ENCODE measurements at regions not wholly inside any gene's neighbourhood (a gene's known extent, or its start where the extent isn't known, plus 50 kb on each side); places are given as distances from the start of the nearest gene placed in this dataset.

- H3F3A ChIP-seq (ENCODE audit: insufficient read depth) = no peaks in the 10 kb centered on the region
- H3K9me3 ChIP-seq (ENCODE audit: insufficient read depth, low read length) = no peaks in the 10 kb centered on the region
- no peak overlapping the region for H3K4me2 ChIP-seq (ENCODE audit: low read depth, low read length, poor library complexity, severe bottlenecking)
- no peak overlapping the region for H2AFZ ChIP-seq (ENCODE audit: low read depth, low read length, severe bottlenecking)
- H3K79me2 ChIP-seq (ENCODE audit: insufficient read depth, low read length) = no peaks in the 10 kb centered on the region
- no peak overlapping the region for H3K9ac ChIP-seq (ENCODE audit: low read length)
- H3K27me3 ChIP-seq (ENCODE audit: low read length) = no peaks in the 10 kb centered on the region
- no peaks in the 10 kb centered on the region for H3K9me2 ChIP-seq (replicated peaks; ENCODE audit: insufficient read depth, low read length)
- no peak overlapping the region for H3K27ac ChIP-seq (ENCODE audit: low read depth, low read length)
- H3K4me3 ChIP-seq (ENCODE audit: insufficient read depth, low read length, poor library complexity, severe bottlenecking) = no peak overlapping the region
- TF ChIP-seq CTCF (IDR thresholded peaks at IDR 0.05; ENCODE audit: insufficient read depth, low read length, poor library complexity, severe bottlenecking) (no peak), EZH2phosphoT487 (conservative IDR thresholded peaks at IDR 0.05; ENCODE audit: low read length) (no peak)
- H3K36me3 ChIP-seq (ENCODE audit: low read length) = no peaks in the 10 kb centered on the region
- H4K20me1 ChIP-seq (ENCODE audit: low read depth, low read length) = no peaks in the 10 kb centered on the region
Observed at GRCh38 chr13:70391678-70392077, 283.4 kb upstream of the KLHL1 start.

- Histone ChIP-seq H3K36me3 (ENCODE audit: low read length) (no peaks in the 10 kb centered on the region), H3K27ac (ENCODE audit: low read depth, low read length) (no peak overlapping the region), H4K20me1 (ENCODE audit: low read depth, low read length) (no peaks in the 10 kb centered on the region), H3K4me2 (ENCODE audit: low read depth, low read length, poor library complexity, severe bottlenecking) (no peak overlapping the region), H2AFZ (ENCODE audit: low read depth, low read length, severe bottlenecking) (no peak overlapping the region), H3F3A (ENCODE audit: insufficient read depth) (no peaks in the 10 kb centered on the region), H3K27me3 (ENCODE audit: low read length) (no peaks in the 10 kb centered on the region), H3K4me3 (ENCODE audit: insufficient read depth, low read length, poor library complexity, severe bottlenecking) (no peak overlapping the region), H3K9ac (ENCODE audit: low read length) (no peak overlapping the region), H3K79me2 (ENCODE audit: insufficient read depth, low read length) (no peaks in the 10 kb centered on the region), H3K9me2 (replicated peaks; ENCODE audit: insufficient read depth, low read length) (no peaks in the 10 kb centered on the region), H3K9me3 (ENCODE audit: insufficient read depth, low read length) (0 out of 2 replicates have a peak, but pooled peaks cover 2% of the 10 kb centered on the region)
- TF ChIP-seq EZH2phosphoT487 (conservative IDR thresholded peaks at IDR 0.05; ENCODE audit: low read length) (no peak), CTCF (IDR thresholded peaks at IDR 0.05; ENCODE audit: insufficient read depth, low read length, poor library complexity, severe bottlenecking) (no peak)
Observed at GRCh38 chr13:70390968-70391367, 282.7 kb upstream of the KLHL1 start.

- 0 out of 2 replicates have a peak, but pooled peaks cover 11% of the 10 kb centered on the region for H3K9me3 ChIP-seq (ENCODE audit: insufficient read depth, low read length)
- H3K9me2 ChIP-seq (replicated peaks; ENCODE audit: insufficient read depth, low read length) = no peaks in the 10 kb centered on the region
- no peak overlapping the region for H3K4me3 ChIP-seq (ENCODE audit: insufficient read depth, low read length, poor library complexity, severe bottlenecking)
- H3K27ac ChIP-seq (ENCODE audit: low read depth, low read length) = no peak overlapping the region
- H4K20me1 ChIP-seq (ENCODE audit: low read depth, low read length) = no peaks in the 10 kb centered on the region
- no peak for TF ChIP-seq EZH2phosphoT487 (conservative IDR thresholded peaks at IDR 0.05; ENCODE audit: low read length)
- TF ChIP-seq CTCF (IDR thresholded peaks at IDR 0.05; ENCODE audit: insufficient read depth, low read length, poor library complexity, severe bottlenecking) = no peak
- no peak overlapping the region for H2AFZ ChIP-seq (ENCODE audit: low read depth, low read length, severe bottlenecking)
- H3K79me2 ChIP-seq (ENCODE audit: insufficient read depth, low read length) = no peaks in the 10 kb centered on the region
- H3K9ac ChIP-seq (ENCODE audit: low read length) = no peak overlapping the region
- H3K36me3 ChIP-seq (ENCODE audit: low read length) = no peaks in the 10 kb centered on the region
- no peak overlapping the region for H3K4me2 ChIP-seq (ENCODE audit: low read depth, low read length, poor library complexity, severe bottlenecking)
- no peaks in the 10 kb centered on the region for H3F3A ChIP-seq (ENCODE audit: insufficient read depth)
- H3K27me3 ChIP-seq (ENCODE audit: low read length) = no peaks in the 10 kb centered on the region
Observed at GRCh38 chr13:70390064-70390463, 281.8 kb upstream of the KLHL1 start.
